CD4-positive, alpha-beta T cell (primary cell): ENCODE measurements at regions not wholly inside any gene's neighbourhood (a gene's known extent, or its start where the extent isn't known, plus 50 kb on each side); places are given as distances from the start of the nearest gene placed in this dataset.
A peak's percentile ranks its signal among the peaks of the same experiment; 100 is the strongest.

Experiments
- ATAC-seq: fragments of 200-7000 bp; cut with Tn5 transposase; one replicate; pipeline ENCODE4 v1.10.0; 2022; ENCODE audit warnings: mild to moderate bottlenecking; ENCODE audit not compliant: poor library complexity
- CTCF ChIA-PET: fragments of 350-600 bp; sonication (Branson Sonifier 250); formaldehyde crosslinking; loops from one replicate; lab custom pipeline; 2021; ENCODE audit warnings: antibody characterized with exemption, inconsistent platforms; lab: Charles Lee
- POLR2A ChIA-PET: fragments of 350-600 bp; sonication (Branson Sonifier 250); formaldehyde crosslinking; loops from one replicate; lab custom pipeline; 2021; ENCODE audit warnings: antibody characterized with exemption, inconsistent platforms; lab: Charles Lee
- DNase-seq, 14 experiments: peaks; one replicate each; pipeline ENCODE4 v3.0.0-alpha.2; 2013 to 2020; ENCODE audit warnings: mixed read lengths in 2 of 14
- H3K27ac ChIP-seq, 2 donors: one replicate each; pipeline versions ENCODE4 v1.5.1 to v1.7.0; 2013; ENCODE audit warnings: low read length in 2 of 2, low read depth in 1 of 2, mild to moderate bottlenecking in 1 of 2
- H3K27me3 ChIP-seq, 2 experiments: 1 replicate in 1 of 2; 2 replicates in 1 of 2; pipeline versions ENCODE4 v1.6.1 to v1.7.0; 2013; ENCODE audit warnings: low read length in 2 of 2, control low read depth in 1 of 2, mild to moderate bottlenecking in 1 of 2, moderate library complexity in 1 of 2; ENCODE audit not compliant: insufficient read depth in 2 of 2, control insufficient read depth in 1 of 2
- H3K36me3 ChIP-seq: one replicate; pipeline ENCODE4 v1.6.1; 2013; ENCODE audit warnings: low read length, control low read depth; ENCODE audit not compliant: insufficient read depth
- H3K4me1 ChIP-seq: one replicate; pipeline ENCODE4 v1.6.1; 2013; ENCODE audit warnings: low read length, control low read depth; ENCODE audit not compliant: insufficient read depth
- H3K4me3 ChIP-seq: one replicate; pipeline ENCODE4 v1.5.1; 2013; ENCODE audit warnings: mild to moderate bottlenecking, low read length, moderate library complexity
- H3K9me3 ChIP-seq, 2 experiments: 1 replicate in 1 of 2; 2 replicates in 1 of 2; pipeline versions ENCODE4 v1.6.1 to v1.7.0; 2013; ENCODE audit warnings: low read length in 2 of 2, mild to moderate bottlenecking in 2 of 2, control low read depth in 1 of 2, moderate library complexity in 1 of 2; ENCODE audit not compliant: control insufficient read depth in 1 of 2, insufficient read depth in 1 of 2
- H3K27ac Mint-ChIP-seq: one replicate; pipeline ENCODE4 v1.8.0; 2020; ENCODE audit warnings: mixed read lengths
- H3K27me3 Mint-ChIP-seq: one replicate; pipeline ENCODE4 v1.8.0; 2021; ENCODE audit warnings: mixed read lengths
- H3K36me3 Mint-ChIP-seq: one replicate; pipeline ENCODE4 v1.8.0; 2021; ENCODE audit warnings: low read depth, mixed read lengths
- H3K4me1 Mint-ChIP-seq: one replicate; pipeline ENCODE4 v1.8.0; 2021; ENCODE audit warnings: low read depth, mixed read lengths
- H3K4me3 Mint-ChIP-seq: one replicate; pipeline ENCODE4 v1.8.0; 2020; ENCODE audit warnings: mild to moderate bottlenecking, mixed read lengths
- H3K9me3 Mint-ChIP-seq: one replicate; pipeline ENCODE4 v1.8.0; 2020; ENCODE audit warnings: mixed read lengths
- intact Hi-C, 2 experiments: fragments of 100-400 bp; cut with DNase I in 1 of 2; cut with micrococcal nuclease in 1 of 2; formaldehyde crosslinking; loops; one replicate each; pipeline versions ENCODE4 v1.15.1 to v1.9.0; 2023 to 2025; cut with DNase I, micrococcal nuclease
- TF ChIP-seq, protein P1 (sequence below): fragments of 200-600 bp; IDR thresholded peaks from one replicate; pipeline ENCODE4 v1.8.0; 2022; ENCODE audit warnings: antibody characterized with exemption, mild to moderate bottlenecking

DNA sequence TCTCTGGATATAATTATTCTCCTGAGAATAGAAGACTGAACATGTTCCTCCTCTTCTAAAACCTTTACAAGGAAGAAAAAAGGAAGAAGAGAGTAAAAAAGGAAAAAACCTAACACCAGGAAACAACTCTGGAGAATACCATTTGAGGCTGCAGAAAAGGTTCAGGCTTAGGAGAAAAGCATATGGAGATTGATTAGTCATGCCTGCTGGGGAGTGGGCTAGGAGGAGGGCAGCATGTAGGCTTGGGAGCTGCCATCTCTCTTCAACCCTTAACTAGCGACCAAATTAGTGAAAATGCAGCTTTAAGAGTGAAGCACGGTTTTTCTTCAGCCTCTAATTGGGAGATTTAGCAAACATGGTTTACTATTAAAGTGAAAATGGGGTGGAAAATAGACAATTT is 273.0 kb upstream of the CRY1 start:
- ChIA-PET POLR2A (interaction anchor here (9.3 kb wide), 1 partner anchor 45 kb away, joined by 192 read pairs; a partner anchor contains a TSS), CTCF (no interaction called here)
- TF ChIP-seq, protein P1, sequence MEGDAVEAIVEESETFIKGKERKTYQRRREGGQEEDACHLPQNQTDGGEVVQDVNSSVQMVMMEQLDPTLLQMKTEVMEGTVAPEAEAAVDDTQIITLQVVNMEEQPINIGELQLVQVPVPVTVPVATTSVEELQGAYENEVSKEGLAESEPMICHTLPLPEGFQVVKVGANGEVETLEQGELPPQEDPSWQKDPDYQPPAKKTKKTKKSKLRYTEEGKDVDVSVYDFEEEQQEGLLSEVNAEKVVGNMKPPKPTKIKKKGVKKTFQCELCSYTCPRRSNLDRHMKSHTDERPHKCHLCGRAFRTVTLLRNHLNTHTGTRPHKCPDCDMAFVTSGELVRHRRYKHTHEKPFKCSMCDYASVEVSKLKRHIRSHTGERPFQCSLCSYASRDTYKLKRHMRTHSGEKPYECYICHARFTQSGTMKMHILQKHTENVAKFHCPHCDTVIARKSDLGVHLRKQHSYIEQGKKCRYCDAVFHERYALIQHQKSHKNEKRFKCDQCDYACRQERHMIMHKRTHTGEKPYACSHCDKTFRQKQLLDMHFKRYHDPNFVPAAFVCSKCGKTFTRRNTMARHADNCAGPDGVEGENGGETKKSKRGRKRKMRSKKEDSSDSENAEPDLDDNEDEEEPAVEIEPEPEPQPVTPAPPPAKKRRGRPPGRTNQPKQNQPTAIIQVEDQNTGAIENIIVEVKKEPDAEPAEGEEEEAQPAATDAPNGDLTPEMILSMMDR = no peak
- no peak overlapping the region for H3K4me3 ChIP-seq
- H3K4me1 Mint-ChIP-seq = peaks cover 51% of the 10 kb centered on the region
- H3K36me3 ChIP-seq = no peaks in the 10 kb centered on the region
- H3K4me1 ChIP-seq = peaks cover 34% of the 10 kb centered on the region
- DNase-seq (no peak), ATAC-seq (no peak)
- H3K27ac Mint-ChIP-seq = peak overlapping the region; percentile 72
- no peaks in the 10 kb centered on the region for H3K27me3 Mint-ChIP-seq
- H3K9me3 Mint-ChIP-seq = no peaks in the 10 kb centered on the region
- no peaks in the 10 kb centered on the region for H3K27me3 ChIP-seq
- H3K4me3 Mint-ChIP-seq = no peak overlapping the region
- H3K36me3 Mint-ChIP-seq = no peaks in the 10 kb centered on the region
- no peaks in the 10 kb centered on the region for H3K9me3 ChIP-seq
- intact Hi-C loops = no loop called here
- H3K27ac ChIP-seq = no peak overlapping the region

DNA sequence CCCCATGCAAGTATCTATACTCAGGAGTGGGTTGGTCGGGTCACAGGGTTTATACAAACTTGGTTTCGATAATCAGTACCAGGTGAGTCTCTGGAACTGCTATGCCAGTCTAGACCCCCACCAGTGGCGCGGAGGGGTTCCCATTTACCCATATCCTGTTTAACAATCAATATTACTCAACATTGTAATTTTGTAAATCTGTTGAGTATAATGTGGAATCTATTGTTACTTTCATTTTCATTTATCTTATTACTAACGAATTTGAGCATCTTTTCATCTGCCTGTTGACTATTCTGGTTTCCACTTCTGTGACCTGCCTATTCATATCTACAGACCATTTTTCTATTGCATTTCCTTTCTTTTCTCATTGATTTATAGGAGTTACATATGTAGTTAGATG is 275.2 kb upstream of the CRY1 start:
- Histone ChIP-seq H3K27me3 (no peaks in the 10 kb centered on the region), H3K27ac (peak overlapping the region in 1 of 2 donors; percentile 58), H3K4me3 (peak overlapping the region; percentile 21), H3K9me3 (no peaks in the 10 kb centered on the region), H3K4me1 (peaks cover 55% of the 10 kb centered on the region), H3K36me3 (no peaks in the 10 kb centered on the region)
- ChIA-PET CTCF (interaction anchor here (0.6 kb wide), 1 partner anchor 22 kb away, joined by 3 read pairs; no protein-coding TSS in a partner anchor), POLR2A (interaction anchor here (1.4 to 9.3 kb wide), 2 partner anchors 13 to 48 kb away, joined by 4 to 192 read pairs; a partner anchor contains a TSS)
- H3K9me3 Mint-ChIP-seq = no peaks in the 10 kb centered on the region
- intact Hi-C loops = loop anchor here in 1 of 2 experiments (2.0 kb wide), 1 partner anchor 48 kb away; no protein-coding TSS in a partner anchor
- H3K27me3 Mint-ChIP-seq = no peaks in the 10 kb centered on the region
- TF ChIP-seq, protein P1 = no peak
- no peak for ATAC-seq
- H3K27ac Mint-ChIP-seq = peak overlapping the region; percentile 86
- no peaks in the 10 kb centered on the region for H3K36me3 Mint-ChIP-seq
- H3K4me3 Mint-ChIP-seq = peak overlapping the region; percentile 72
- H3K4me1 Mint-ChIP-seq = peaks cover 74% of the 10 kb centered on the region
- DNase-seq = peak in 4 of 14 experiments; percentile 18 to 56 (median 26)

DNA sequence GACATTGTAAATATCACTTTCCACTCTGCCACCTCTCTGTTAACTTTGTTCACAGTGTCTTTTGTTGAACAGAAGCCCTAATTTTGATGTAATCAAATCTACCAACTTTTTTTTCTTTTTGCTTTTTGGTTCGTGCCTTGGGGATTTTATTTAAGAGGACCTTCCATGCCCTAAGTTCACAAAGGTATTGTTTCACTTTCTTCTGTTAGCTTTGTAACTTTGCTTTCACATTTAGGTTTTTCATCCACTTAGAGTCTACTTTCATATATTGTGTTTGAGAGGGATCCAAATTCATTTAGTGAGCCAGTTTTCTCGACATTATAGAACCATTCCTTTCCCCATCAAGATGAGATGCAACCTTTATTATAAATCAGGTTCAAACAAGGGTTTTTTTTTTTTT is 275.7 kb upstream of the CRY1 start:
- Mint-ChIP-seq H3K27me3 (no peaks in the 10 kb centered on the region), H3K27ac (peak overlapping the region; percentile 86), H3K4me3 (peak overlapping the region; percentile 72), H3K9me3 (no peaks in the 10 kb centered on the region), H3K36me3 (no peaks in the 10 kb centered on the region), H3K4me1 (peaks cover 78% of the 10 kb centered on the region)
- CTCF ChIA-PET = interaction anchor here (0.6 to 0.9 kb wide), 2 partner anchors 23 to 37 kb away, joined by 3 read pairs; no protein-coding TSS in a partner anchor
- Histone ChIP-seq H3K4me1 (peaks cover 59% of the 10 kb centered on the region), H3K27me3 (no peaks in the 10 kb centered on the region), H3K9me3 (no peaks in the 10 kb centered on the region), H3K27ac (peak overlapping the region in 1 of 2 donors; percentile 58), H3K36me3 (no peaks in the 10 kb centered on the region), H3K4me3 (peak overlapping the region; percentile 21)
- DNase-seq = peak in 3 of 14 experiments; percentile 31 to 45 (median 33)
- intact Hi-C loops = loop anchor here in 1 of 2 experiments (2.0 kb wide), 1 partner anchor 48 kb away; no protein-coding TSS in a partner anchor
- TF ChIP-seq, protein P1 = no peak
- no peak for ATAC-seq
- POLR2A ChIA-PET = interaction anchor here (0.7 to 9.3 kb wide), 4 partner anchors 9 to 252 kb away, joined by 3 to 192 read pairs (median 4); a partner anchor contains a TSS
